Prostate gland (tissue), 2 donors: ENCODE measurements at regions not wholly inside any gene's neighbourhood (a gene's known extent, or its start where the extent isn't known, plus 50 kb on each side); places are given as distances from the start of the nearest gene placed in this dataset.

Source experiments
- DNase-seq: peaks from one replicate; pipeline ENCODE4 v3.0.0-alpha.2; 2019; ENCODE audit warnings: low spot score
- H3K27ac ChIP-seq, 2 donors: fragments of 200-600 bp; sonication (generic); 2 replicates each; pipeline ENCODE4 v1.5.1; 2017 to 2019
- H3K27me3 ChIP-seq: fragments of 200-600 bp; sonication (generic); replicated peaks from 2 replicates; pipeline ENCODE4 v1.5.1; 2019; ENCODE audit not compliant: insufficient read depth
- H3K36me3 ChIP-seq, 2 donors: fragments of 200-600 bp; sonication (generic); 1 replicate in 1 of 2; 2 replicates in 1 of 2; pipeline versions ENCODE4 v1.5.1 to v1.8.1; 2017 to 2019
- H3K4me1 ChIP-seq: fragments of 200-600 bp; sonication (generic); replicated peaks from 2 replicates; pipeline ENCODE4 v1.5.1; 2019
- H3K4me3 ChIP-seq, 2 donors: fragments of 200-600 bp; sonication (generic); 2 replicates each; pipeline ENCODE4 v1.5.1; 2017 to 2019
- H3K9me3 ChIP-seq: fragments of 200-600 bp; sonication (generic); 2 replicates; pipeline ENCODE4 v1.5.1; 2017
- POLR2A ChIP-seq: fragments of 450-650 bp; IDR thresholded peaks from one replicate; pipeline ENCODE4 v1.6.1; 2016; ENCODE audit warnings: antibody characterized with exemption, mild to moderate bottlenecking
- POLR2AphosphoS5 ChIP-seq: sonication (generic); formaldehyde crosslinking; IDR thresholded peaks from one replicate; pipeline ENCODE4 v1.6.1; 2017; ENCODE audit warnings: antibody characterized with exemption
- WGBS: methylation state at CpG from one replicate; pipeline ENCODE4 v1.1.5; 2018; 5-methylcytosine and 5-hydroxymethylcytosine counted together
- intact Hi-C: fragments of 100-400 bp; cut with DNase I; formaldehyde crosslinking; loops from one replicate; pipeline ENCODE4 v1.14.2; 2022
- TF ChIP-seq, protein P1 (sequence below), 4 experiments: fragments of 200-600 bp in 2 of 4; fragments of 450-650 bp in 2 of 4; sonication (generic) in 2 of 4; IDR thresholded peaks; 1 replicate in 3 of 4; 2 replicates in 1 of 4; pipeline ENCODE4 v1.5.1; 2016 to 2019; ENCODE audit warnings: antibody characterized with exemption in 4 of 4, mild to moderate bottlenecking in 2 of 4, moderate library complexity in 2 of 4

DNA sequence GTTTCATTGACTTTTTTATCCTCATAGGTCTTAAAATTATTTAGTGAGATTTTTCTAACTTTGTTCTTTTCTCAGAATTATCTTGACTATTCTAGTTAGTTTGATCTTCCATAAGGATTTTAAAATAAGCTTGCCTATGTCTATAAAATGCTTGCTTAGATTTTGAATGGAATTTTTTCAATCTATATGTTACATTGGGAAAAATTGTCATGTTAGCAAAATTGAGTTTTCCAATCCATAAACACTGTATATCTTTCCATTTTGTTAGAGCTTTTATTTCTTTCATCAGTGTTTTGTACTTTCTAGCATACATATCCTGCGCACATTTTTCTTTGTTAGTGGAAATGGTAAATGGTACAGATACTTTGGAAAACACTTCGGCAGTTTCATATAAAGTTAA lies 312.9 kb downstream of the PDHA2 start:
- intact Hi-C loops: no loop called here
- H3K4me1 ChIP-seq: no peaks in the 10 kb centered on the region
- TF ChIP-seq, protein P1, sequence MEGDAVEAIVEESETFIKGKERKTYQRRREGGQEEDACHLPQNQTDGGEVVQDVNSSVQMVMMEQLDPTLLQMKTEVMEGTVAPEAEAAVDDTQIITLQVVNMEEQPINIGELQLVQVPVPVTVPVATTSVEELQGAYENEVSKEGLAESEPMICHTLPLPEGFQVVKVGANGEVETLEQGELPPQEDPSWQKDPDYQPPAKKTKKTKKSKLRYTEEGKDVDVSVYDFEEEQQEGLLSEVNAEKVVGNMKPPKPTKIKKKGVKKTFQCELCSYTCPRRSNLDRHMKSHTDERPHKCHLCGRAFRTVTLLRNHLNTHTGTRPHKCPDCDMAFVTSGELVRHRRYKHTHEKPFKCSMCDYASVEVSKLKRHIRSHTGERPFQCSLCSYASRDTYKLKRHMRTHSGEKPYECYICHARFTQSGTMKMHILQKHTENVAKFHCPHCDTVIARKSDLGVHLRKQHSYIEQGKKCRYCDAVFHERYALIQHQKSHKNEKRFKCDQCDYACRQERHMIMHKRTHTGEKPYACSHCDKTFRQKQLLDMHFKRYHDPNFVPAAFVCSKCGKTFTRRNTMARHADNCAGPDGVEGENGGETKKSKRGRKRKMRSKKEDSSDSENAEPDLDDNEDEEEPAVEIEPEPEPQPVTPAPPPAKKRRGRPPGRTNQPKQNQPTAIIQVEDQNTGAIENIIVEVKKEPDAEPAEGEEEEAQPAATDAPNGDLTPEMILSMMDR (IDR thresholded peaks at IDR 0.05): no peak
- TF ChIP-seq POLR2A: no peak
- no peak for TF ChIP-seq POLR2AphosphoS5
- 96% methylated on average over 2 of the region's 2 CpGs for WGBS
- no peak for DNase-seq
- no peaks in the 10 kb centered on the region for H3K36me3 ChIP-seq
- H3K4me3 ChIP-seq: no peak overlapping the region
- H3K9me3 ChIP-seq: no peaks in the 10 kb centered on the region
- H3K27ac ChIP-seq: no peak overlapping the region
- no peaks in the 10 kb centered on the region for H3K27me3 ChIP-seq

DNA sequence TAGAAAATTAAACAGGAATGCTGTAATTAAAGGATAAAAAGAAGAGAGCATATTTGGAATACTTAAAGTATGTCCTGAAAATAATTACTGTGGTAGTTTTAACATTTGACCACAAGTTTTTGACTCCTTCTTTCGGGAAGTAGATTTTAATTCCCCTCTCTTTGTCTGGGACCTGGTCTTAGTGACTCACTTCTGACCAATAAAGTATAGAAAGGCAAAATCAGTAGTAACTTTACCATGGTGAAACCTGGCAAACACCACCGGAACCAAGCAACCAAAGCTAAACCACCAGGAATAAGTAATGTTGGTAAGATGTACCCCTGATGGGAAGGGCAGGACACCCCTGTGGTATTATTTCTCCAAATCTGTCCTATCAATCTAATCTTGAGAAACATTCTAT lies 314.8 kb downstream of the PDHA2 start:
- no peaks in the 10 kb centered on the region for H3K9me3 ChIP-seq
- no peak for DNase-seq
- TF ChIP-seq POLR2A (no peak), POLR2AphosphoS5 (no peak)
- no peaks in the 10 kb centered on the region for H3K4me1 ChIP-seq
- no peak overlapping the region for H3K27ac ChIP-seq
- intact Hi-C loops: no loop called here
- WGBS: 85% methylated on average over 2 of the region's 2 CpGs
- H3K27me3 ChIP-seq: no peaks in the 10 kb centered on the region
- no peaks in the 10 kb centered on the region for H3K36me3 ChIP-seq
- no peak overlapping the region for H3K4me3 ChIP-seq

DNA sequence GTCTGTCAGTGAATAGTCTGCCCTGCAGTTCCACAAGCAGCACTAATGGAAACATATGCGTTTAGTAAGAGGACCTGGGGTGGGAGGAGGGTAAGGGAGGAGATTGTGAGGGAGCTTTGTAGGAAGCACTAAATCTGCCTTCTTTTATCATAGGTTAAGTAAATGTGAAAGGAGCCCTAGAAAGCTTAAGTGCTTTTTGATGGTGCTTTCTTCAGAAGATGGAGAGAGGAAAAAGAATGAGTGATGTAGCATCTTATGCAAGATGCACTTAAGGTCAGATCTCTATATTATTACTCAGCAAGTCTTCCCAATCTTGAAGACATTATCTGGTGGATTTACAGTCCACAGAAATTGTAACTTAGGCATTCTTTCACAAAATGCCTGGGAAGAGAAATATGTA lies 322.7 kb downstream of the PDHA2 start:
- Histone ChIP-seq H3K9me3 (no peaks in the 10 kb centered on the region), H3K4me1 (no peaks in the 10 kb centered on the region), H3K27ac (no peak overlapping the region), H3K36me3 (no peaks in the 10 kb centered on the region), H3K4me3 (no peak overlapping the region), H3K27me3 (no peaks in the 10 kb centered on the region)
- TF ChIP-seq POLR2AphosphoS5: no peak
- TF ChIP-seq POLR2A: no peak
- TF ChIP-seq, protein P1 (IDR thresholded peaks at IDR 0.05): no peak
- intact Hi-C loops: no loop called here
- 61% methylated on average over 1 of the region's 1 CpG for whole genome bisulfite sequencing
- DNase-seq: no peak

DNA sequence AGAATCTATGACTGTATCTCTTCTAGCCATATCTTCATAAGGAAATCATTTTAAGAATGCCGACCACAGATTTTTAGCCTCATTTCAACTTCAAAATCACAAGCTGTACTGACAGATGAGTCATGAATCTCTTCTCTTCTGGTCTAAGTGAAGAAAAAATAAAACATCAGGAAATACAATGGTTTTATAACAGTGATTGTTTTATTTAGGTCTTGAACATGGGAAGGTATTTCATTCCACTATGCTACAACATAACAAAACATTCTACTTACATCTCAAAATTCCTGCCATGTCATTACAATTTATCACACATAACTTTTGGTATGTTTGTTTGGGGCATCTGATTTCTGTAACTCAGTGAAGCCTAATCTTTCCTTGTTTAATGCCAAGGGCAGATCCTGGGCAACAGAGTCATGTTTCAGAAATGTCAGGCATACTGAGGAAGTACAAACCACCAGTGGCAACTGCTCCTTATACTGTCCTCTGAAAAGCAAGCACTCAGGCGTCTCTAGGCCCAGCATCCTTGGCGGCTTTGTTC lies 325.0 kb downstream of the PDHA2 start:
- intact Hi-C loops: no loop called here
- TF ChIP-seq POLR2AphosphoS5 (no peak), POLR2A (no peak)
- TF ChIP-seq, protein P1 (IDR thresholded peaks at IDR 0.05): no peak
- H3K9me3 ChIP-seq: no peaks in the 10 kb centered on the region
- H3K36me3 ChIP-seq: no peaks in the 10 kb centered on the region
- H3K27ac ChIP-seq: no peak overlapping the region
- DNase-seq: no peak
- H3K27me3 ChIP-seq: no peaks in the 10 kb centered on the region
- 85% methylated on average over 3 of the region's 3 CpGs for WGBS
- H3K4me1 ChIP-seq: no peaks in the 10 kb centered on the region
- H3K4me3 ChIP-seq: no peak overlapping the region

DNA sequence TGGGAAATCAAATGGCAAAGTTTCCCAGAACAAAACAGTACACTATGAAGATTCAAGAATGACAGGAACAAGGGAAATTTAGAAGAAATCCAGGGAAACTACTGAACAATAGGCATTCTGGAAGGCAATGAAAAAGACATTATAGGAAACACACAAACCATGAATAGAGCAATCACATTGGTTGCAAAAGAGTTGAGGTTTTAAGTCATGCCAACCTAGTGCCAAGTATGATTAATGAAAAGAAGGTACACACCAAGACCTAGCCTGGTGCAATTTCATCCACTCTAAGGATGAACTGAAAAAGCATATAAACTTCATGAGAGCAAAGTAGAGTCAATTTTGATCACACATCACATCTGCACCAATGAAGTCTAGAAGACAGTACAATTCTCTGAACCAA lies 326.9 kb downstream of the PDHA2 start:
- Histone ChIP-seq H3K9me3 (no peaks in the 10 kb centered on the region), H3K27me3 (no peaks in the 10 kb centered on the region), H3K36me3 (no peaks in the 10 kb centered on the region), H3K27ac (no peak overlapping the region), H3K4me1 (no peaks in the 10 kb centered on the region), H3K4me3 (no peak overlapping the region)
- intact Hi-C loops: no loop called here
- no peak for DNase-seq
- no peak for TF ChIP-seq POLR2A
- TF ChIP-seq, protein P1 (IDR thresholded peaks at IDR 0.05): no peak
- no peak for TF ChIP-seq POLR2AphosphoS5
